OCI-LY3 (cell line): ENCODE measurements at regions not wholly inside any gene's neighbourhood (a gene's known extent, or its start where the extent isn't known, plus 50 kb on each side); places are given as distances from the start of the nearest gene placed in this dataset.
"Not testable (repeated sequence)": the region's sequence is repeated elsewhere in the genome, so short reads cannot be mapped to it uniquely, and the experiment has no call there.

Source experiments
- CTCF ChIP-seq: fragments of 200-600, 300-600 bp; sonication (generic); IDR thresholded peaks from 2 replicates; pipeline ENCODE4 v1.5.1; 2014; ENCODE audit warnings: antibody characterized with exemption, low read length, low read depth
- EZH2phosphoT487 ChIP-seq: fragments of 200-600 bp; shearing (Covaris generic); IDR thresholded peaks from 2 replicates; pipeline ENCODE4 v1.6.1; 2018; ENCODE audit warnings: antibody characterized with exemption, mixed run types, low read depth

- not testable (repeated sequence) for TF ChIP-seq CTCF, EZH2phosphoT487
These were observed 518.9 kb downstream of the PCDH11X start for GRCh38 chrX:92298067-92298466.
